Skeletal muscle cell (primary cell): ENCODE measurements at regions not wholly inside any gene's neighbourhood (a gene's known extent, or its start where the extent isn't known, plus 50 kb on each side); places are given as distances from the start of the nearest gene placed in this dataset.

Experiments used
- DNase-seq: peaks from one replicate; pipeline ENCODE4 v3.0.0-alpha.2; 2010; ENCODE audit warnings: low read depth
- H3K4me3 ChIP-seq: 2 replicates; pipeline ENCODE4 v1.5.1; 2011; ENCODE audit warnings: low read depth, mild to moderate bottlenecking, control low read depth, low read length, moderate library complexity

DNA sequence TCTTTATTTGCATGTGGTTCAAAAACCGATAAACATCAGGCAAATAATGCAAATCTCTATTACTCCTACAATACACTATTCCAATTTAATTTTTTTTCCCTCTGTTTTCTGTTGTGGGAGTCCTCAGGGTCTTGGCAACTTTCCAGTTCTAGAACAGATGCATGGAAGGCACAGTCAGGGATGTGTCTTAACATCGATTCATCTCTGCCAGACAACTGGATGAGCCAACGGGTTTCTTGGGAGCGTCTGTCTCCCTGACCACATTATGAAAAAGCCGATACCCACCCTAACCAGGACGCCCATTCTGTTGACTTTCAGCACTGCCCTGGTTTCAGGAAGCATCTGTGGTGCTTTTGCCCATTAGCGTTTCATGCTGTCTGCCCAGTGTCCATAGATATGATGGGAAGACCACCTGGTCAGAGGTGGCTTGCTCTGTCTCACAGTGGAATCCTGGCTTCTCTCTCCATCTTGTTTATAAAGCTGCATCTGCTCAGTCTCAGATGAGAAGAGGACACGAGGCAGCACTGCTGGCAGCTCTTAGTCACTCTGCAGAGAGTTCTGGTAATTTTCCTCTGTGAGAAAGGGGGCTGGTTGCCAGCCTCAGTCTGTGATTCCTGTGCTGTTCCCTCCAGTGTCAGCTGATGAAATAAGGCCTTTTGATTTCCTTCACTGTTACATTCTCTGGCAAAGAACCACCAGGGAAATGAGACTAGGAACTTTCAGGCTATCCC, 57.9 kb upstream of the KCNE4 start:
- peak overlapping the region; percentile 15 for H3K4me3 ChIP-seq

DNA sequence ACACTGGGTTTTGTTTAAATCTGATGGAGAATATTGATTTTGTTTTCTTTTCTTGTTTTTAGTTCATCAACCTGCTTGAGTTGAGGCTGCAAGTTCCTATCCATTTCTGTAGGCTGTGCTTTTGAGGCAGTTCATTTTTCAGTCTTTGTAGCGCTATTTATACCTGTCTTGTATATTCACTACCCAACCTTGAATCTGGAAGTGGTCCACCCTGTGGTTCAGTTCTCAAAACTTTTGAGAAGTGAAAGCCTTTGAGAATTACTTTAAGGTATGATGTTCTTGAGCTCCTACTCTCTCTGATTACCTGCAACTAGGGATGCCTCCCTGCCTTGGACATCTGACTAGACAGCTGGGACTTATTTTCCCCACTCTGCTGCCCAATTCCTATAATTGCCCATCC, 53.5 kb upstream of the KCNE4 start:
- DNase-seq = no peak
- no peak overlapping the region for H3K4me3 ChIP-seq

More for the DNA sequence above, 57.9 kb upstream of the KCNE4 start:
- DNase-seq = peak; percentile 97

DNA sequence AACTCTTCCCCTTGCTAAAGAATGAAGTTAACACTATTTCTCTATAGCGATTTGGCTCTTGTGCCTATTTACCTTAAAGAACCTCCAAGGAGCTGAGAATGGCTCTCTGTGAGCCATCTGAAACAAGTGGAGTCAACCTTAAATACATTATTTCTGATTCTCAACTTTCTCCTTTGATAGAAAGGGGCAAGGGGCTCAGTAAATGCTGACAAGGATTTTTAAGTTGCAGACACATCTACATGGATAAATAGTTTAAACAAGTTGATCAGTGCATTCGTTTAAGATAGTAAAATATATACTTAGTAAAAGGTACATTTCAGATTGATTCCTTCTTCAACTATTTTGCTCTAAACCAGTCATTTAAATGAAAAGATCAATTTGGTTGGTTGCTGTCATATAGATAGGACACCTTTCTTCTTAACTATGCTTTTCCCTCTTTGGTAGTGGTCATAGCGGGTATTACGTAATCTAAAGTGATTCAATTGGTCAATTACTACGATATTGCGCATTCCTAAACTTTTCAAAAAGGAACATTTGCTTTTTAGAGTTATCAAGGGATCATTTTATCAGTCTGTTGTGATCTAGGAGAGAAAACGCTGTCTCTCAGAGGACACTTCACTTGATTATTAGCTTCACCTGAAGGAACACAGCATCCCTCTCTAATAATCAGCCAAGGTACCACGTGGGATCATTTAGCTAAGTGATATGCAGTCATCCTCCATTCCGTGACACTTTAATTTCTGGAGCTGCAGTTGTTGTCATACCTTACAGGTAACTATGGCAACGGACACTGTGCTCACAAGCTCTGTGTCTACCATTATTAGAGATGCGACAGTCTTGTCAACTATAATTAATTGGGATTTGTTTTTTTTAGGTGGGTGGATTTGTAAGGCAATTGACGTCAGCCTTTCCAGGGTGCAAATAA, 50.9 kb upstream of the KCNE4 start:
- H3K4me3 ChIP-seq = no peak overlapping the region
- no peak for DNase-seq

DNA sequence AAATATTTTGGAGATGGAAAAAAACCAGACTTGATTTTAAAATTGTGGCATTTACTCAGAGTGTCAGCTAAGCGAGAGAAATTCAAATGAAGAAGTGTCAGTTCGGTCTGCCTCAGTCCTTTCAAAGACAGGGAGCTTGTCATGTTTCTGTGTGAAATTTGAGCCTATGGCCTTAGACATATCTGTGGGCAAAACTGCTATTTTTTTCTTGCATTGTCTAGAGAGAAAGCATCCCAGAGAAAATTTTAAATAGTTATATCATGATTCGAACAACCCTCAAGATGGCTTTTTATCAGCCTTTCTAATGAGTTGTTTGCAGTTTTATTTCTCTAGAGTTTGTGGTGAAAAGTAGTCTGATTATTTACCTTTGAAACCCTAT, 50.2 kb upstream of the KCNE4 start:
- DNase-seq = no peak
- H3K4me3 ChIP-seq = no peak overlapping the region
